GM12878 (cell line): ENCODE measurements at regions not wholly inside any gene's neighbourhood (a gene's known extent, or its start where the extent isn't known, plus 50 kb on each side); places are given as distances from the start of the nearest gene placed in this dataset.

Source experiments
- ATF2 ChIP-seq: IDR thresholded peaks from 2 replicates; pipeline ENCODE4 v1.6.1; 2012; ENCODE audit warnings: low read length, inconsistent platforms
- CTCF ChIP-seq, 3 experiments: IDR thresholded peaks in 2 of 3; conservative IDR thresholded peaks in 1 of 3; 2 replicates each; pipeline ENCODE4 v1.5.1; 2011; ENCODE audit warnings: low read depth in 3 of 3, low read length in 3 of 3, mild to moderate bottlenecking in 3 of 3, control low read depth in 2 of 3, moderate library complexity in 2 of 3, inconsistent platforms in 1 of 3, mixed read lengths in 1 of 3; ENCODE audit not compliant: control insufficient read depth in 2 of 3, insufficient read depth in 1 of 3; ENCODE audit errors: extremely low read depth in 1 of 3
- HDAC2 ChIP-seq: fragments of 200-600 bp; sonication (generic); IDR thresholded peaks from 2 replicates; pipeline ENCODE4 v1.6.1; 2017
- NRF1 ChIP-seq: conservative IDR thresholded peaks from 2 replicates; pipeline ENCODE4 v1.6.1; 2011; ENCODE audit warnings: mild to moderate bottlenecking, low read depth, low read length, improper control_type of control experiment
- SPI1 ChIP-seq: IDR thresholded peaks from 2 replicates; pipeline ENCODE4 v1.6.1; 2011; ENCODE audit warnings: low read depth, mild to moderate bottlenecking, low read length, moderate library complexity, borderline replicate concordance; ENCODE audit not compliant: insufficient read depth
- SREBF1 ChIP-seq: IDR thresholded peaks from 2 replicates; pipeline ENCODE4 v1.6.1; 2012; ENCODE audit warnings: mild to moderate bottlenecking, low read length
- TARDBP ChIP-seq: IDR thresholded peaks from 2 replicates; pipeline ENCODE4 v1.6.1; 2016; ENCODE audit warnings: borderline replicate concordance
- TBL1XR1 ChIP-seq: IDR thresholded peaks from 2 replicates; pipeline ENCODE4 v1.6.1; 2012; ENCODE audit warnings: low read depth, low read length, improper control_type of control experiment
- ZNF274 ChIP-seq: IDR thresholded peaks from one replicate; pipeline ENCODE4 v1.8.0; 2011; ENCODE audit not compliant: insufficient read length, insufficient read depth

GRCh38 chr17:73947281-73947965 lies 256.1 kb upstream of the RPL38 start:
- no peak for TF ChIP-seq NRF1
- TF ChIP-seq CTCF (IDR thresholded peaks at IDR 0.05 in 2 of 3, conservative IDR thresholded peaks at IDR 0.05 in 1 of 3; ENCODE audit: control insufficient read depth in 2 of 3, extremely low read depth in 1 of 3, insufficient read depth in 1 of 3, low read depth in 3 of 3, low read length in 3 of 3) = no peak
- TF ChIP-seq SPI1 = no peak
- TF ChIP-seq HDAC2 = no peak
- TF ChIP-seq TARDBP = no peak
- TF ChIP-seq ZNF274 = no peak
- no peak for TF ChIP-seq TBL1XR1
- no peak for TF ChIP-seq ATF2
- TF ChIP-seq SREBF1 = no peak
